VCaP (cell line): ENCODE measurements at regions not wholly inside any gene's neighbourhood (a gene's known extent, or its start where the extent isn't known, plus 50 kb on each side); places are given as distances from the start of the nearest gene placed in this dataset.
"Not testable (repeated sequence)": the region's sequence is repeated elsewhere in the genome, so short reads cannot be mapped to it uniquely, and the experiment has no call there.

Experiments
- H3K27ac ChIP-seq: fragments of 450-650 bp; 2 replicates; pipeline ENCODE4 v1.5.1; 2017
- CTCF ChIP-seq: fragments of 450-650 bp; conservative IDR thresholded peaks from 2 replicates; pipeline ENCODE4 v1.5.1; 2017; ENCODE audit warnings: mild to moderate bottlenecking, moderate library complexity

- no peak for TF ChIP-seq CTCF
- no peak overlapping the region; the same call in 1 of the 2 replicates for H3K27ac ChIP-seq
Observed at GRCh38 chr7:82517050-82517449, 73.5 kb upstream of the CACNA2D1 start.

GRCh38 chr7:82511542-82511941 is 68.0 kb upstream of the CACNA2D1 start:
- peak overlapping the region; percentile 60 for H3K27ac ChIP-seq
- no peak for TF ChIP-seq CTCF

GRCh38 chr7:82507976-82508677 is 64.5 kb upstream of the CACNA2D1 start:
- no peak overlapping the region for H3K27ac ChIP-seq
- TF ChIP-seq CTCF = no peak

GRCh38 chr7:82507365-82507975 is 63.9 kb upstream of the CACNA2D1 start:
- TF ChIP-seq CTCF = no peak
- H3K27ac ChIP-seq = no peak overlapping the region

- no peak overlapping the region for H3K27ac ChIP-seq
- no peak for TF ChIP-seq CTCF
Observed at GRCh38 chr7:82506702-82507101, 63.1 kb upstream of the CACNA2D1 start.

GRCh38 chr7:82506208-82506607 is 62.6 kb upstream of the CACNA2D1 start:
- no peak for TF ChIP-seq CTCF
- H3K27ac ChIP-seq = no peak overlapping the region

GRCh38 chr7:82501346-82501745 is 57.8 kb upstream of the CACNA2D1 start:
- H3K27ac ChIP-seq = no peak overlapping the region
- TF ChIP-seq CTCF = no peak

GRCh38 chr7:82499546-82499945 is 56.0 kb upstream of the CACNA2D1 start:
- H3K27ac ChIP-seq = not testable (repeated sequence)
